SK-N-SH (cell line): ENCODE measurements at regions not wholly inside any gene's neighbourhood (a gene's known extent, or its start where the extent isn't known, plus 50 kb on each side); places are given as distances from the start of the nearest gene placed in this dataset.
"Not testable (repeated sequence)": the region's sequence is repeated elsewhere in the genome, so short reads cannot be mapped to it uniquely, and the experiment has no call there.

ENCODE experiments used
- CTCF ChIP-seq: fragments of 200-600 bp; sonication (generic); IDR thresholded peaks from 2 replicates; pipeline ENCODE4 v1.6.1; 2017; ENCODE audit warnings: antibody characterized with exemption, mild to moderate bottlenecking, moderate library complexity
- GABPA ChIP-seq: IDR thresholded peaks from 2 replicates; pipeline ENCODE4 v1.4.0; 2012; ENCODE audit warnings: low read depth, mild to moderate bottlenecking

- not testable (repeated sequence) for TF ChIP-seq CTCF, GABPA
These were observed 210.5 kb downstream of the ICOS start for GRCh38 chr2:204147040-204147439.
